IMR-90 (cell line): ENCODE measurements at regions not wholly inside any gene's neighbourhood (a gene's known extent, or its start where the extent isn't known, plus 50 kb on each side); places are given as distances from the start of the nearest gene placed in this dataset.

Experiments
- ATAC-seq: fragments of 200-7000 bp; cut with Tn5 transposase; 2 replicates; pipeline ENCODE4 v1.9.1; 2020; ENCODE audit warnings: low read depth, mild to moderate bottlenecking, moderate library complexity
- BruUV-seq: library from RNA; stranded (reverse); fragments of 400-500 nt; replicated peaks from 2 replicates; lab custom pipeline; 2021; lab: Mats Ljungman, UMichigan
- CTCF ChIA-PET: fragments of 300-600 bp; formaldehyde crosslinking; extraction: SDS; loops from one replicate; lab custom pipeline; 2021; ENCODE audit warnings: antibody characterized with exemption; lab: Yijun Ruan, JAX
- POLR2A ChIA-PET: fragments of 300-600 bp; sonication (Branson Sonifier 250); formaldehyde crosslinking; loops from one replicate; lab custom pipeline; 2022; ENCODE audit warnings: antibody characterized with exemption; ENCODE audit not compliant: unreplicated experiment; lab: Charles Lee
- DNase-seq: peaks from one replicate; pipeline ENCODE4 v3.0.0; 2013
- H2AFZ ChIP-seq: replicated peaks from 2 replicates; pipeline ENCODE3; 2013; ENCODE audit warnings: low read length, mild to moderate bottlenecking; ENCODE audit not compliant: poor library complexity
- H2AK5ac ChIP-seq: 2 replicates; pipeline ENCODE4 v1.6.1; 2013; ENCODE audit warnings: low read depth, low read length, inconsistent platforms
- H2AK9ac ChIP-seq: replicated peaks from 2 replicates; pipeline ENCODE3; 2013; ENCODE audit warnings: mild to moderate bottlenecking, low read depth, low read length, moderate library complexity; ENCODE audit not compliant: poor library complexity
- H2BK120ac ChIP-seq: 2 replicates; pipeline ENCODE4 v1.6.1; 2013; ENCODE audit warnings: low read depth, low read length, inconsistent platforms
- H2BK15ac ChIP-seq: 3 replicates; pipeline ENCODE4 v1.6.1; 2013; ENCODE audit warnings: low read depth, low read length, inconsistent platforms
- H2BK20ac ChIP-seq: 2 replicates; pipeline ENCODE4 v1.6.1; 2013; ENCODE audit warnings: low read depth, mild to moderate bottlenecking, inconsistent platforms, low read length, moderate library complexity
- H2BK5ac ChIP-seq: 2 replicates; pipeline ENCODE4 v1.6.1; 2013; ENCODE audit warnings: mild to moderate bottlenecking, low read depth, low read length, inconsistent platforms; ENCODE audit not compliant: poor library complexity, severe bottlenecking
- H3K14ac ChIP-seq: replicated peaks from 2 replicates; pipeline ENCODE4 v1.6.1; 2013; ENCODE audit warnings: low read depth, low read length, inconsistent platforms
- H3K18ac ChIP-seq: 2 replicates; pipeline ENCODE4 v1.6.1; 2013; ENCODE audit warnings: low read depth, low read length, control low read depth
- H3K23ac ChIP-seq: 2 replicates; pipeline ENCODE4 v1.6.1; 2013; ENCODE audit warnings: low read depth, low read length, inconsistent platforms
- H3K27ac ChIP-seq: 2 replicates; pipeline ENCODE4 v1.5.1; 2013; ENCODE audit warnings: mild to moderate bottlenecking, control low read depth, low read length; ENCODE audit not compliant: insufficient read depth
- H3K27me3 ChIP-seq: 2 replicates; pipeline ENCODE4 v1.6.1; 2013; ENCODE audit warnings: low read length; ENCODE audit not compliant: control insufficient read depth, insufficient read depth
- H3K36me3 ChIP-seq: 2 replicates; pipeline ENCODE4 v1.6.1; 2013; ENCODE audit warnings: low read length, mixed read lengths; ENCODE audit not compliant: control insufficient read depth, insufficient read depth
- H3K4ac ChIP-seq: 2 replicates; pipeline ENCODE4 v1.6.1; 2013; ENCODE audit warnings: low read depth, low read length, inconsistent platforms
- H3K4me1 ChIP-seq: 2 replicates; pipeline ENCODE4 v1.6.1; 2013; ENCODE audit warnings: low read length, mixed read lengths; ENCODE audit not compliant: control insufficient read depth, insufficient read depth
- H3K4me2 ChIP-seq: 2 replicates; pipeline ENCODE4 v1.6.1; 2013; ENCODE audit warnings: low read depth, mild to moderate bottlenecking, control low read depth, low read length, moderate library complexity
- H3K4me3 ChIP-seq: 2 replicates; pipeline ENCODE4 v1.5.1; 2013; ENCODE audit warnings: low read depth, mild to moderate bottlenecking, control low read depth, low read length, moderate library complexity; ENCODE audit not compliant: insufficient read depth
- H3K56ac ChIP-seq: 2 replicates; pipeline ENCODE4 v1.6.1; 2013; ENCODE audit warnings: low read length, inconsistent platforms; ENCODE audit not compliant: insufficient read depth; ENCODE audit errors: extremely low read depth
- H3K79me1 ChIP-seq, 2 experiments: 2 replicates each; pipeline ENCODE4 v1.6.1; 2013; ENCODE audit warnings: low read length in 2 of 2, inconsistent platforms in 1 of 2, low read depth in 1 of 2
- H3K9ac ChIP-seq: 2 replicates; pipeline ENCODE4 v1.6.1; 2013; ENCODE audit warnings: low read depth, low read length, control low read depth
- H3K9me1 ChIP-seq: 2 replicates; pipeline ENCODE4 v1.6.1; 2013; ENCODE audit warnings: low read length, inconsistent platforms; ENCODE audit not compliant: insufficient read depth
- H3K9me3 ChIP-seq: 2 replicates; pipeline ENCODE4 v1.6.1; 2013; ENCODE audit warnings: low read length; ENCODE audit not compliant: control insufficient read depth, insufficient read depth
- H4K20me1 ChIP-seq: 2 replicates; pipeline ENCODE4 v1.6.1; 2013; ENCODE audit warnings: low read length, inconsistent platforms; ENCODE audit not compliant: insufficient read depth
- H4K5ac ChIP-seq: 2 replicates; pipeline ENCODE4 v1.6.1; 2013; ENCODE audit warnings: mild to moderate bottlenecking, low read depth, low read length, control low read depth
- H4K8ac ChIP-seq, 2 experiments: 2 replicates each; pipeline ENCODE4 v1.6.1; 2013; ENCODE audit warnings: low read depth in 2 of 2, low read length in 2 of 2, control low read depth in 1 of 2, inconsistent platforms in 1 of 2
- H4K91ac ChIP-seq: 2 replicates; pipeline ENCODE4 v1.6.1; 2013; ENCODE audit warnings: low read depth, low read length, inconsistent platforms; ENCODE audit not compliant: insufficient read depth
- BHLHE40 ChIP-seq: fragments of 150-350 bp; IDR thresholded peaks from 2 replicates; pipeline ENCODE4 v1.6.1; 2016; ENCODE audit warnings: mild to moderate bottlenecking, low read depth, low read length
- CEBPB ChIP-seq: IDR thresholded peaks from 2 replicates; pipeline ENCODE4 v1.6.1; 2012; ENCODE audit warnings: low read depth, low read length, improper control_type of control experiment
- CHD1 ChIP-seq: IDR thresholded peaks from 2 replicates; pipeline ENCODE4 v1.6.1; 2012; ENCODE audit warnings: low read depth, low read length, improper control_type of control experiment
- FOS ChIP-seq: fragments of 150-350 bp; IDR thresholded peaks from 2 replicates; pipeline ENCODE4 v1.6.1; 2016; ENCODE audit warnings: low read depth, low read length
- MAFK ChIP-seq: IDR thresholded peaks from 2 replicates; pipeline ENCODE4 v1.6.1; 2012; ENCODE audit warnings: low read depth, low read length, improper control_type of control experiment
- MAZ ChIP-seq: IDR thresholded peaks from 2 replicates; pipeline ENCODE4 v1.6.1; 2012; ENCODE audit warnings: low read depth, mild to moderate bottlenecking, low read length, improper control_type of control experiment, moderate library complexity, borderline replicate concordance
- MXI1 ChIP-seq: IDR thresholded peaks from 2 replicates; pipeline ENCODE4 v1.6.1; 2012; ENCODE audit warnings: low read depth, mild to moderate bottlenecking, low read length, moderate library complexity, borderline replicate concordance
- NFE2L2 ChIP-seq: fragments of 150-350 bp; IDR thresholded peaks from 2 replicates; pipeline ENCODE4 v1.6.1; 2016; ENCODE audit warnings: low read depth, mild to moderate bottlenecking, low read length
- POLR2A ChIP-seq: IDR thresholded peaks from 2 replicates; pipeline ENCODE4 v1.6.1; 2012; ENCODE audit warnings: mild to moderate bottlenecking, low read depth, low read length
- RAD21 ChIP-seq: IDR thresholded peaks from 2 replicates; pipeline ENCODE4 v1.6.1; 2012; ENCODE audit warnings: low read length, improper control_type of control experiment
- RCOR1 ChIP-seq: IDR thresholded peaks from 2 replicates; pipeline ENCODE4 v1.6.1; 2012; ENCODE audit warnings: mild to moderate bottlenecking, low read length, improper control_type of control experiment; ENCODE audit not compliant: insufficient replicate concordance
- RFX5 ChIP-seq: IDR thresholded peaks from 2 replicates; pipeline ENCODE4 v1.8.0; 2012; ENCODE audit warnings: low read depth, mild to moderate bottlenecking, low read length, moderate library complexity
- SMC3 ChIP-seq: fragments of 150-350 bp; IDR thresholded peaks from 2 replicates; pipeline ENCODE4 v1.6.1; 2016; ENCODE audit warnings: low read depth, mild to moderate bottlenecking, antibody characterized with exemption, low read length, moderate library complexity
- USF2 ChIP-seq: fragments of 150-350 bp; IDR thresholded peaks from 2 replicates; pipeline ENCODE4 v1.6.1; 2017; ENCODE audit warnings: mild to moderate bottlenecking, antibody characterized with exemption, low read length, low read depth
- WGBS, 2 experiments: methylation state at CpG; one replicate each; pipeline versions ENCODE4 v1.1.5 to v1.1.7; 2013; ENCODE audit warnings: missing lambda C conversion rate in 2 of 2; ENCODE audit not compliant: insufficient read length in 1 of 2; ENCODE audit errors: extremely low coverage in 2 of 2; 5-methylcytosine and 5-hydroxymethylcytosine counted together
- dilution Hi-C: fragments of 300-500 bp; cut with HindIII; formaldehyde crosslinking; loops from one replicate; pipeline ENCODE4 v1.14.3; 2018; ENCODE audit warnings: low sequenced_read_pairs; ENCODE audit not compliant: unreplicated experiment
- in situ Hi-C: fragments of 300-500 bp; cut with MboI; formaldehyde crosslinking; loops from 3 replicates; pipeline ENCODE4 v1.14.3; 2019; ENCODE audit warnings: low sequenced_read_pairs, inconsistent platforms, mixed read lengths
- intact Hi-C: fragments of 100-400 bp; cut with micrococcal nuclease; formaldehyde crosslinking; loops from 2 replicates; pipeline ENCODE4 v1.10.0; 2022
- TF ChIP-seq, protein P1 (sequence below): fragments of 150-350 bp; IDR thresholded peaks from 2 replicates; pipeline ENCODE4 v1.6.1; 2016; ENCODE audit warnings: low read depth, mild to moderate bottlenecking, low read length, moderate library complexity, borderline replicate concordance
- TF ChIP-seq, protein P2 (sequence below): conservative IDR thresholded peaks from 2 replicates; pipeline ENCODE4 v1.5.1; 2012; ENCODE audit warnings: mild to moderate bottlenecking, low read depth, low read length, improper control_type of control experiment

DNA sequence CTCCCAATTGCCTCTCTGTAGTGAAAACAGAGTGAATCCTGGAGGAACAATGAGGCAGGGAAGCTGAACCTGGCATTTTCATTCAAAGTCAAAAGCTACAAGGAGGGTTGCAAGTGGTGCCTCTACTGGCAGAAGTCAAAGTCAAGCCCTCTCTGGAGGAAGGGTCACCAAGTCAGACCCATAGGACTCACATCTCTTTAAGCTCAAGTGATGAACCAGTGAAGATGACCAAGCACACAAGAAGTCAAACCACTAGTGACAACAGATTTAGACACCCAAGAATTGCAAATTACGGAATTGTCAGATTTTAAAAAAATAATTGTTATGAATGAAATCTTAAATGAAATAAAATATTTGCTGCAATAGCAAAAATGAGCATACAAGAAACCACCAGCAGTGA is 81.1 kb upstream of the ATP1B1 start:
- dilution Hi-C loops, result no loop called here

More for the DNA sequence above, 81.1 kb upstream of the ATP1B1 start:
- Histone ChIP-seq H3K9me3 (no peaks in the 10 kb centered on the region), H2AK9ac (no peak overlapping the region), H2AFZ (no peak overlapping the region), H2BK20ac (no peak overlapping the region), H3K27me3 (no peaks in the 10 kb centered on the region), H3K4ac (no peak overlapping the region), H4K5ac (no peak overlapping the region), H3K14ac (no peak overlapping the region), H3K36me3 (no peaks in the 10 kb centered on the region), H3K4me1 (no peaks in the 10 kb centered on the region), H3K18ac (no peak overlapping the region), H3K4me2 (no peak overlapping the region), H4K91ac (no peak overlapping the region), H3K27ac (no peak overlapping the region), H4K8ac (no peak overlapping the region), H3K9me1 (no peaks in the 10 kb centered on the region), H2BK120ac (no peak overlapping the region), H4K20me1 (no peaks in the 10 kb centered on the region), H2BK15ac (no peak overlapping the region), H3K4me3 (no peak overlapping the region), H3K23ac (no peak overlapping the region), H3K9ac (no peak overlapping the region), H2AK5ac (no peak overlapping the region), H3K79me1 (no peaks in the 10 kb centered on the region), H2BK5ac (no peak overlapping the region), H3K56ac (no peak overlapping the region)
- WGBS, 2 experiments, result no CpG with 5 or more reads among the region's 1 CpG
- intact Hi-C loops (no loop called here), in situ Hi-C loops (no loop called here)
- DNase-seq (no peak), ATAC-seq (no peak)
- POLR2A ChIA-PET, result interaction anchor here (0.5 kb wide), 1 partner anchor 12 kb away, joined by 3 read pairs; no protein-coding TSS in a partner anchor
- TF ChIP-seq, protein P1, sequence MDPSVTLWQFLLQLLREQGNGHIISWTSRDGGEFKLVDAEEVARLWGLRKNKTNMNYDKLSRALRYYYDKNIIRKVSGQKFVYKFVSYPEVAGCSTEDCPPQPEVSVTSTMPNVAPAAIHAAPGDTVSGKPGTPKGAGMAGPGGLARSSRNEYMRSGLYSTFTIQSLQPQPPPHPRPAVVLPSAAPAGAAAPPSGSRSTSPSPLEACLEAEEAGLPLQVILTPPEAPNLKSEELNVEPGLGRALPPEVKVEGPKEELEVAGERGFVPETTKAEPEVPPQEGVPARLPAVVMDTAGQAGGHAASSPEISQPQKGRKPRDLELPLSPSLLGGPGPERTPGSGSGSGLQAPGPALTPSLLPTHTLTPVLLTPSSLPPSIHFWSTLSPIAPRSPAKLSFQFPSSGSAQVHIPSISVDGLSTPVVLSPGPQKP, result no peak
- TF ChIP-seq POLR2A (no peak), MXI1 (no peak), MAZ (no peak), USF2 (no peak), BHLHE40 (no peak), RFX5 (no peak), CEBPB (no peak), FOS (no peak), RAD21 (no peak), CHD1 (no peak), NFE2L2 (no peak), SMC3 (no peak), RCOR1 (no peak), MAFK (no peak)
- TF ChIP-seq, protein P2, sequence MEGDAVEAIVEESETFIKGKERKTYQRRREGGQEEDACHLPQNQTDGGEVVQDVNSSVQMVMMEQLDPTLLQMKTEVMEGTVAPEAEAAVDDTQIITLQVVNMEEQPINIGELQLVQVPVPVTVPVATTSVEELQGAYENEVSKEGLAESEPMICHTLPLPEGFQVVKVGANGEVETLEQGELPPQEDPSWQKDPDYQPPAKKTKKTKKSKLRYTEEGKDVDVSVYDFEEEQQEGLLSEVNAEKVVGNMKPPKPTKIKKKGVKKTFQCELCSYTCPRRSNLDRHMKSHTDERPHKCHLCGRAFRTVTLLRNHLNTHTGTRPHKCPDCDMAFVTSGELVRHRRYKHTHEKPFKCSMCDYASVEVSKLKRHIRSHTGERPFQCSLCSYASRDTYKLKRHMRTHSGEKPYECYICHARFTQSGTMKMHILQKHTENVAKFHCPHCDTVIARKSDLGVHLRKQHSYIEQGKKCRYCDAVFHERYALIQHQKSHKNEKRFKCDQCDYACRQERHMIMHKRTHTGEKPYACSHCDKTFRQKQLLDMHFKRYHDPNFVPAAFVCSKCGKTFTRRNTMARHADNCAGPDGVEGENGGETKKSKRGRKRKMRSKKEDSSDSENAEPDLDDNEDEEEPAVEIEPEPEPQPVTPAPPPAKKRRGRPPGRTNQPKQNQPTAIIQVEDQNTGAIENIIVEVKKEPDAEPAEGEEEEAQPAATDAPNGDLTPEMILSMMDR, result no peak
- CTCF ChIA-PET, result no interaction called here
- BruUV-seq, result no TSS peak
